ENCODE measurements at regions not wholly inside any gene's neighbourhood (a gene's known extent, or its start where the extent isn't known, plus 50 kb on each side); places are given as distances from the start of the nearest gene placed in this dataset.
"Not testable (repeated sequence)": the region's sequence is repeated elsewhere in the genome, so short reads cannot be mapped to it uniquely, and the experiment has no call there.

- Histone ChIP-seq H3K4me3 (no peak overlapping the region), H3K36me3 (no peaks in the 10 kb centered on the region), H3K4me1 (ENCODE audit: low read depth) (no peaks in the 10 kb centered on the region), H3K9me3 (ENCODE audit: low read depth) (no peaks in the 10 kb centered on the region), H3K27ac (no peak overlapping the region), H3K27me3 (no peaks in the 10 kb centered on the region)
- no peak for TF ChIP-seq CTCF (IDR thresholded peaks at IDR 0.05; ENCODE audit: low read depth, low read length)
- no peak for DNase-seq (ENCODE audit: low read depth in 1 of 2, low spot score in 1 of 2)
These were observed 424.0 kb downstream of the NR4A2 start for GRCh38 chr2:155908567-155908966.

GRCh38 chr2:155907211-155907610 lies 425.3 kb downstream of the NR4A2 start:
- H3K9me3 ChIP-seq (ENCODE audit: low read depth), result no peaks in the 10 kb centered on the region
- H3K36me3 ChIP-seq, result no peaks in the 10 kb centered on the region
- H3K27ac ChIP-seq, result no peak overlapping the region
- no peak for TF ChIP-seq CTCF (IDR thresholded peaks at IDR 0.05; ENCODE audit: low read depth, low read length)
- H3K27me3 ChIP-seq, result no peaks in the 10 kb centered on the region
- DNase-seq (ENCODE audit: low read depth in 1 of 2, low spot score in 1 of 2), result no peak
- H3K4me3 ChIP-seq, result no peak overlapping the region
- H3K4me1 ChIP-seq (ENCODE audit: low read depth), result no peaks in the 10 kb centered on the region

GRCh38 chr2:155905657-155906056 lies 426.9 kb downstream of the NR4A2 start:
- no peak for DNase-seq (ENCODE audit: low read depth in 1 of 2, low spot score in 1 of 2)

GRCh38 chr2:155904720-155905119 lies 427.8 kb downstream of the NR4A2 start:
- Histone ChIP-seq H3K4me1 (ENCODE audit: low read depth) (no peaks in the 10 kb centered on the region), H3K36me3 (no peaks in the 10 kb centered on the region), H3K4me3 (no peak overlapping the region), H3K27ac (no peak overlapping the region), H3K9me3 (ENCODE audit: low read depth) (no peaks in the 10 kb centered on the region), H3K27me3 (no peaks in the 10 kb centered on the region)
- no peak for TF ChIP-seq CTCF (IDR thresholded peaks at IDR 0.05; ENCODE audit: low read depth, low read length)
- DNase-seq (ENCODE audit: low read depth in 1 of 2, low spot score in 1 of 2), result no peak

More at GRCh38 chr2:155905657-155906056, 426.9 kb downstream of the NR4A2 start:
- TF ChIP-seq CTCF (IDR thresholded peaks at IDR 0.05; ENCODE audit: low read depth, low read length), result no peak
- Histone ChIP-seq H3K4me3 (no peak overlapping the region), H3K27me3 (no peaks in the 10 kb centered on the region), H3K9me3 (ENCODE audit: low read depth) (no peaks in the 10 kb centered on the region), H3K27ac (no peak overlapping the region), H3K4me1 (ENCODE audit: low read depth) (no peaks in the 10 kb centered on the region), H3K36me3 (no peaks in the 10 kb centered on the region)

GRCh38 chr2:155902635-155903034 lies 429.9 kb downstream of the NR4A2 start:
- Histone ChIP-seq H3K4me1 (ENCODE audit: low read depth) (no peaks in the 10 kb centered on the region), H3K27ac (no peak overlapping the region), H3K4me3 (no peak overlapping the region), H3K9me3 (ENCODE audit: low read depth) (no peaks in the 10 kb centered on the region), H3K27me3 (no peaks in the 10 kb centered on the region), H3K36me3 (no peaks in the 10 kb centered on the region)
- DNase-seq (ENCODE audit: low read depth in 1 of 2, low spot score in 1 of 2), result no peak
- no peak for TF ChIP-seq CTCF (IDR thresholded peaks at IDR 0.05; ENCODE audit: low read depth, low read length)

- H3K4me1 ChIP-seq (ENCODE audit: low read depth), result no peaks in the 10 kb centered on the region
- no peaks in the 10 kb centered on the region for H3K27me3 ChIP-seq
- no peaks in the 10 kb centered on the region for H3K9me3 ChIP-seq (ENCODE audit: low read depth)
- DNase-seq (ENCODE audit: low read depth in 1 of 2, low spot score in 1 of 2), result no peak
- H3K27ac ChIP-seq, result no peak overlapping the region
- H3K36me3 ChIP-seq, result no peaks in the 10 kb centered on the region
- H3K4me3 ChIP-seq, result no peak overlapping the region
- no peak for TF ChIP-seq CTCF (IDR thresholded peaks at IDR 0.05; ENCODE audit: low read depth, low read length)
These were observed 437.5 kb downstream of the NR4A2 start for GRCh38 chr2:155895016-155895415.

- H3K27me3 ChIP-seq; H3K36me3 ChIP-seq; H3K4me3 ChIP-seq; H3K9me3 ChIP-seq (ENCODE audit: low read depth); H3K4me1 ChIP-seq (ENCODE audit: low read depth); H3K27ac ChIP-seq; DNase-seq (ENCODE audit: low read depth in 1 of 2, low spot score in 1 of 2): not testable (repeated sequence)
These were observed 452.1 kb downstream of the NR4A2 start for GRCh38 chr2:155880382-155880781.

- H3K4me3 ChIP-seq; H3K9me3 ChIP-seq (ENCODE audit: low read depth); H3K4me1 ChIP-seq (ENCODE audit: low read depth); DNase-seq (ENCODE audit: low read depth in 1 of 2, low spot score in 1 of 2); H3K36me3 ChIP-seq; H3K27me3 ChIP-seq; H3K27ac ChIP-seq: not testable (repeated sequence)
These were observed 452.6 kb downstream of the NR4A2 start for GRCh38 chr2:155879900-155880299.

All from cardiac muscle cell (in vitro differentiated cells and primary cell).